GM20000 (cell line): ENCODE measurements at regions not wholly inside any gene's neighbourhood (a gene's known extent, or its start where the extent isn't known, plus 50 kb on each side); places are given as distances from the start of the nearest gene placed in this dataset.

Experiments
- DNase-seq: peaks from one replicate; pipeline ENCODE4 v3.0.0; 2012; ENCODE audit warnings: low spot score
- CTCF ChIP-seq: IDR thresholded peaks from 2 replicates; pipeline ENCODE4 v1.5.1; 2012; ENCODE audit warnings: mild to moderate bottlenecking, control low read depth; ENCODE audit errors: extremely low read depth, missing control alignments

- TF ChIP-seq CTCF, result no peak
Observed at GRCh38 chr2:236317938-236318396, 53.8 kb upstream of the ASB18 start.

GRCh38 chr2:236318401-236318800 is 54.2 kb upstream of the ASB18 start:
- no peak for TF ChIP-seq CTCF
- DNase-seq, result no peak

More at GRCh38 chr2:236317938-236318396, 53.8 kb upstream of the ASB18 start:
- DNase-seq, result no peak

- TF ChIP-seq CTCF, result no peak
- DNase-seq, result no peak
Observed at GRCh38 chr2:236319036-236319435, 54.8 kb upstream of the ASB18 start.

- DNase-seq, result no peak
Observed at GRCh38 chr2:236321415-236321814, 57.2 kb upstream of the ASB18 start.

GRCh38 chr2:236333417-236334121 is 69.4 kb upstream of the ASB18 start:
- TF ChIP-seq CTCF, result no peak
- DNase-seq, result no peak

More at GRCh38 chr2:236321415-236321814, 57.2 kb upstream of the ASB18 start:
- no peak for TF ChIP-seq CTCF

GRCh38 chr2:236334122-236334876 is 70.1 kb upstream of the ASB18 start:
- no peak for DNase-seq
- TF ChIP-seq CTCF, result no peak

GRCh38 chr2:236335696-236336574 is 71.7 kb upstream of the ASB18 start:
- DNase-seq, result no peak
- no peak for TF ChIP-seq CTCF
